Endodermal cell (in vitro differentiated cells): ENCODE measurements at regions not wholly inside any gene's neighbourhood (a gene's known extent, or its start where the extent isn't known, plus 50 kb on each side); places are given as distances from the start of the nearest gene placed in this dataset.

ENCODE experiments used
- DNase-seq: peaks from one replicate; pipeline ENCODE4 v3.0.0-alpha.2; 2017
- H3K27ac ChIP-seq: 2 replicates; pipeline ENCODE4 v1.5.1; 2013; ENCODE audit warnings: mild to moderate bottlenecking, low read depth, low read length, moderate library complexity
- H3K27me3 ChIP-seq: 2 replicates; pipeline ENCODE4 v1.6.1; 2013; ENCODE audit warnings: mild to moderate bottlenecking, low read length, moderate library complexity; ENCODE audit not compliant: insufficient read depth, control insufficient read depth, poor library complexity, severe bottlenecking
- H3K36me3 ChIP-seq: 2 replicates; pipeline ENCODE4 v1.7.0; 2013; ENCODE audit warnings: mild to moderate bottlenecking, low read length, moderate library complexity; ENCODE audit not compliant: control insufficient read depth, insufficient read depth
- H3K4me1 ChIP-seq: one replicate; pipeline ENCODE4 v1.7.0; 2013; ENCODE audit warnings: low read length; ENCODE audit not compliant: control insufficient read depth, insufficient read depth
- H3K4me3 ChIP-seq: 2 replicates; pipeline ENCODE4 v1.5.1; 2013; ENCODE audit warnings: mild to moderate bottlenecking, low read length, moderate library complexity
- H3K9ac ChIP-seq: 2 replicates; pipeline ENCODE4 v1.6.1; 2013; ENCODE audit warnings: mild to moderate bottlenecking, low read length, moderate library complexity; ENCODE audit not compliant: poor library complexity, severe bottlenecking; ENCODE audit errors: extremely low read depth
- H3K9me3 ChIP-seq: 2 replicates; pipeline ENCODE4 v1.6.1; 2013; ENCODE audit warnings: mild to moderate bottlenecking, low read length, moderate library complexity; ENCODE audit not compliant: control insufficient read depth
- H3K27ac Mint-ChIP-seq: 2 replicates; pipeline ENCODE4 v1.8.0; 2020; ENCODE audit warnings: mixed read lengths
- H3K27me3 Mint-ChIP-seq: 2 replicates; pipeline ENCODE4 v1.8.0; 2021; ENCODE audit warnings: mild to moderate bottlenecking, mixed read lengths; ENCODE audit not compliant: insufficient read depth
- H3K36me3 Mint-ChIP-seq: 2 replicates; pipeline ENCODE4 v1.8.0; 2020; ENCODE audit warnings: low read depth, mixed read lengths
- H3K4me1 Mint-ChIP-seq: 2 replicates; pipeline ENCODE4 v1.8.0; 2020; ENCODE audit warnings: mixed read lengths
- H3K4me3 Mint-ChIP-seq: 2 replicates; pipeline ENCODE4 v1.8.0; 2020; ENCODE audit warnings: mild to moderate bottlenecking, moderate library complexity, mixed read lengths
- H3K9me3 Mint-ChIP-seq: 2 replicates; pipeline ENCODE4 v1.8.0; 2020; ENCODE audit warnings: mild to moderate bottlenecking, mixed read lengths
- CTCF ChIP-seq: fragments of 200-600 bp; sonication (generic); conservative IDR thresholded peaks from 2 replicates; pipeline ENCODE4 v1.5.0; 2021; ENCODE audit warnings: antibody characterized with exemption, mild to moderate bottlenecking
- WGBS, 2 experiments: methylation state at CpG; one replicate each; pipeline versions ENCODE4 v1.1.5 to v1.1.7; 2013; ENCODE audit warnings: missing lambda C conversion rate in 2 of 2, mixed read lengths in 1 of 2; ENCODE audit not compliant: insufficient coverage in 1 of 2, insufficient read length in 1 of 2; 5-methylcytosine and 5-hydroxymethylcytosine counted together

- no peaks in the 10 kb centered on the region for H3K36me3 Mint-ChIP-seq
- no peaks in the 10 kb centered on the region for H3K9me3 ChIP-seq
- H3K27ac Mint-ChIP-seq: no peak overlapping the region
- H3K9ac ChIP-seq: no peak overlapping the region
- peaks cover 8% of the 10 kb centered on the region for H3K4me1 Mint-ChIP-seq
- H3K27ac ChIP-seq: no peak overlapping the region
- WGBS, 2 experiments: 88 to 92% methylated on average over 4 of the region's 4 CpGs
- no peak for TF ChIP-seq CTCF
- H3K9me3 Mint-ChIP-seq: no peaks in the 10 kb centered on the region
- no peaks in the 10 kb centered on the region for H3K27me3 ChIP-seq
- H3K4me3 ChIP-seq: no peak overlapping the region
- peaks cover 4% of the 10 kb centered on the region for H3K4me1 ChIP-seq
- H3K4me3 Mint-ChIP-seq: no peak overlapping the region
- DNase-seq: no peak
- no peaks in the 10 kb centered on the region for H3K36me3 ChIP-seq
- no peaks in the 10 kb centered on the region for H3K27me3 Mint-ChIP-seq
Measured at GRCh38 chr2:151097895-151098294, 163.8 kb downstream of the RBM43 start.

- DNase-seq: no peak
- H3K27ac Mint-ChIP-seq: no peak overlapping the region
- no peaks in the 10 kb centered on the region for H3K27me3 Mint-ChIP-seq
- no peaks in the 10 kb centered on the region for H3K9me3 ChIP-seq
- H3K4me1 ChIP-seq: peaks cover 4% of the 10 kb centered on the region
- H3K27me3 ChIP-seq: no peaks in the 10 kb centered on the region
- H3K4me3 Mint-ChIP-seq: no peak overlapping the region
- H3K36me3 Mint-ChIP-seq: no peaks in the 10 kb centered on the region
- no peak overlapping the region for H3K4me3 ChIP-seq
- no peak for TF ChIP-seq CTCF
- peak overlapping the region; percentile 64 for H3K27ac ChIP-seq
- no peak overlapping the region for H3K9ac ChIP-seq
- H3K9me3 Mint-ChIP-seq: no peaks in the 10 kb centered on the region
- H3K4me1 Mint-ChIP-seq: peaks cover 8% of the 10 kb centered on the region
- no peaks in the 10 kb centered on the region for H3K36me3 ChIP-seq
Measured at GRCh38 chr2:151097128-151097527, 164.5 kb downstream of the RBM43 start.

GRCh38 chr2:151096235-151096634 lies 165.4 kb downstream of the RBM43 start:
- TF ChIP-seq CTCF: no peak
- H3K4me3 Mint-ChIP-seq: no peak overlapping the region
- WGBS, 2 experiments: 89 to 96% methylated on average over 3 of the region's 3 CpGs
- H3K4me1 Mint-ChIP-seq: peaks cover 8% of the 10 kb centered on the region
- no peaks in the 10 kb centered on the region for H3K9me3 Mint-ChIP-seq
- Histone ChIP-seq H3K27ac (no peak overlapping the region), H3K9ac (no peak overlapping the region), H3K4me3 (no peak overlapping the region), H3K36me3 (no peaks in the 10 kb centered on the region), H3K27me3 (no peaks in the 10 kb centered on the region), H3K9me3 (no peaks in the 10 kb centered on the region), H3K4me1 (peaks cover 4% of the 10 kb centered on the region)
- H3K27me3 Mint-ChIP-seq: peaks cover 3% of the 10 kb centered on the region
- H3K27ac Mint-ChIP-seq: no peak overlapping the region
- DNase-seq: no peak
- no peaks in the 10 kb centered on the region for H3K36me3 Mint-ChIP-seq
